ENCODE measurements at regions not wholly inside any gene's neighbourhood (a gene's known extent, or its start where the extent isn't known, plus 50 kb on each side); places are given as distances from the start of the nearest gene placed in this dataset.

GRCh38 chr9:11893331-11893730 lies 799.9 kb upstream of the TYRP1 start:
- DNase-seq (ENCODE audit: low read depth in 2 of 2): no peak

- no peak for DNase-seq (ENCODE audit: low read depth in 2 of 2)
Measured at GRCh38 chr9:11894136-11894535, 799.0 kb upstream of the TYRP1 start.

- no peak for DNase-seq (ENCODE audit: low read depth in 2 of 2)
Measured at GRCh38 chr9:11902610-11903009, 790.6 kb upstream of the TYRP1 start.

- DNase-seq (ENCODE audit: low read depth in 2 of 2): no peak
Measured at GRCh38 chr9:11915699-11916098, 777.5 kb upstream of the TYRP1 start.

GRCh38 chr9:11928871-11929321 lies 764.3 kb upstream of the TYRP1 start:
- DNase-seq (ENCODE audit: low read depth in 2 of 2): no peak

- no peak for DNase-seq (ENCODE audit: low read depth in 2 of 2)
Measured at GRCh38 chr9:11931109-11931508, 762.1 kb upstream of the TYRP1 start.

- no peak for DNase-seq (ENCODE audit: low read depth in 2 of 2)
Measured at GRCh38 chr9:11931751-11932150, 761.4 kb upstream of the TYRP1 start.

- DNase-seq (ENCODE audit: low read depth in 2 of 2): no peak
Measured at GRCh38 chr9:11933926-11934325, 759.3 kb upstream of the TYRP1 start.

GRCh38 chr9:11946531-11946930 lies 746.7 kb upstream of the TYRP1 start:
- no peak for DNase-seq (ENCODE audit: low read depth in 2 of 2)

- DNase-seq (ENCODE audit: low read depth in 2 of 2): no peak
Measured at GRCh38 chr9:11962327-11962726, 730.9 kb upstream of the TYRP1 start.

GRCh38 chr9:11966786-11967185 lies 726.4 kb upstream of the TYRP1 start:
- no peak for DNase-seq (ENCODE audit: low read depth in 2 of 2)

- no peak for DNase-seq (ENCODE audit: low read depth in 2 of 2)
Measured at GRCh38 chr9:11968631-11969030, 724.6 kb upstream of the TYRP1 start.

- DNase-seq (ENCODE audit: low read depth in 2 of 2): no peak
Measured at GRCh38 chr9:11973011-11973410, 720.2 kb upstream of the TYRP1 start.

- DNase-seq (ENCODE audit: low read depth in 2 of 2): no peak
Measured at GRCh38 chr9:11973511-11973910, 719.7 kb upstream of the TYRP1 start.

GRCh38 chr9:11992866-11993265 lies 700.3 kb upstream of the TYRP1 start:
- DNase-seq (ENCODE audit: low read depth in 2 of 2): no peak

- no peak for DNase-seq (ENCODE audit: low read depth in 2 of 2)
Measured at GRCh38 chr9:12014488-12014887, 678.7 kb upstream of the TYRP1 start.

- no peak for DNase-seq (ENCODE audit: low read depth in 2 of 2)
Measured at GRCh38 chr9:12054235-12054634, 639.0 kb upstream of the TYRP1 start.

- DNase-seq (ENCODE audit: low read depth in 2 of 2): no peak
Measured at GRCh38 chr9:12056874-12057273, 636.3 kb upstream of the TYRP1 start.

- DNase-seq (ENCODE audit: low read depth in 2 of 2): no peak
Measured at GRCh38 chr9:12060067-12060466, 633.1 kb upstream of the TYRP1 start.

GRCh38 chr9:12060811-12061210 lies 632.4 kb upstream of the TYRP1 start:
- no peak for DNase-seq (ENCODE audit: low read depth in 2 of 2)

GRCh38 chr9:12065050-12065449 lies 628.1 kb upstream of the TYRP1 start:
- DNase-seq (ENCODE audit: low read depth in 2 of 2): no peak

GRCh38 chr9:12065686-12066085 lies 627.5 kb upstream of the TYRP1 start:
- DNase-seq (ENCODE audit: low read depth in 2 of 2): no peak

GRCh38 chr9:12066455-12067035 lies 626.6 kb upstream of the TYRP1 start:
- no peak for DNase-seq (ENCODE audit: low read depth in 2 of 2)

- no peak for DNase-seq (ENCODE audit: low read depth in 2 of 2)
Measured at GRCh38 chr9:12069366-12069765, 623.8 kb upstream of the TYRP1 start.

Data from lung microvascular endothelial cell (primary cell).